K562 (cell line): ENCODE measurements at regions not wholly inside any gene's neighbourhood (a gene's known extent, or its start where the extent isn't known, plus 50 kb on each side); places are given as distances from the start of the nearest gene placed in this dataset.

Experiments used
- ATAC-seq: fragments of 200-7000 bp; cut with Tn5 transposase; 3 replicates; pipeline ENCODE4 v1.9.1; 2020; ENCODE audit warnings: moderate library complexity
- BruUV-seq: library from RNA; stranded (reverse); fragments of 400-500 nt; replicated peaks from 2 replicates; lab custom pipeline; 2021; lab: Mats Ljungman, UMichigan
- CTCF ChIA-PET: fragments of 300-600 bp; formaldehyde crosslinking; extraction: SDS; loops from one replicate; lab custom pipeline; 2021; ENCODE audit warnings: low intra/inter-chr PET ratio; lab: Yijun Ruan, JAX
- POLR2A ChIA-PET: fragments of 300-600, 350-650 bp; sonication (Branson Sonifier 250); formaldehyde crosslinking; extraction: SDS; loops from one replicate; lab custom pipeline; 2021; ENCODE audit warnings: antibody characterized with exemption, inconsistent platforms; lab: Yijun Ruan, JAX
- DNase-seq, 4 experiments: peaks; one replicate each; pipeline versions ENCODE4 v3.0.0 to v3.0.0-alpha.2; 2011 to 2018; ENCODE audit warnings: low spot score in 3 of 4, mixed read lengths in 3 of 4; ENCODE audit errors: extremely low read depth in 1 of 4
- FAIRE-seq: peaks from 2 replicates; lab custom pipeline; 2011; peaks lifted over from hg19 to GRCh38; lab: Jason Lieb, UNC
- H2AFZ ChIP-seq: 2 replicates; pipeline ENCODE4 v1.6.0; 2011; ENCODE audit warnings: low read depth, low read length, control low read depth, inconsistent platforms
- H3K27ac ChIP-seq: fragments of 200-600 bp; 3 replicates; pipeline ENCODE4 v1.8.0; 2011; ENCODE audit warnings: low read depth, mild to moderate bottlenecking, control low read depth, inconsistent platforms, low read length, moderate library complexity, mixed read lengths; ENCODE audit errors: extremely low read depth
- H3K27me3 ChIP-seq, 2 experiments: fragments of 300-600 bp in 1 of 2; 2 replicates in 1 of 2; 3 replicates in 1 of 2; pipeline versions ENCODE4 v1.6.0 to v1.8.0; 2011; ENCODE audit warnings: inconsistent platforms in 2 of 2, low read length in 2 of 2, mild to moderate bottlenecking in 1 of 2, mixed read lengths in 1 of 2, moderate library complexity in 1 of 2; ENCODE audit not compliant: control insufficient read depth in 2 of 2, insufficient read depth in 2 of 2
- H3K36me3 ChIP-seq: fragments of 300-600 bp; 3 replicates; pipeline ENCODE4 v1.8.0; 2011; ENCODE audit warnings: mild to moderate bottlenecking, low read length, inconsistent platforms; ENCODE audit not compliant: control insufficient read depth, insufficient read depth
- H3K4me1 ChIP-seq, 2 experiments: fragments of 200-600 bp in 1 of 2; replicated peaks in 1 of 2; 2 replicates in 1 of 2; 3 replicates in 1 of 2; pipeline versions ENCODE4 v1.5.1 to v1.8.0; 2011; ENCODE audit warnings: inconsistent platforms in 2 of 2, low read length in 2 of 2, mild to moderate bottlenecking in 1 of 2, mixed read lengths in 1 of 2, moderate library complexity in 1 of 2; ENCODE audit not compliant: control insufficient read depth in 2 of 2, insufficient read depth in 2 of 2
- H3K4me2 ChIP-seq: 2 replicates; pipeline ENCODE4 v1.6.1; 2011; ENCODE audit warnings: low read length, control low read depth, inconsistent platforms, mixed read lengths; ENCODE audit not compliant: insufficient read depth
- H3K4me3 ChIP-seq: fragments of 200-600 bp; sonication (generic), shearing (Covaris generic); 2 replicates; pipeline ENCODE4 v1.5.1; 2016; ENCODE audit warnings: control low read depth, inconsistent platforms
- H3K79me2 ChIP-seq: fragments of 200-600 bp; 3 replicates; pipeline ENCODE4 v1.8.0; 2011; ENCODE audit warnings: low read length, inconsistent platforms; ENCODE audit not compliant: control insufficient read depth, insufficient read depth
- H3K9ac ChIP-seq, 2 experiments: 2 replicates each; pipeline versions ENCODE4 v1.6.0 to v1.6.1; 2011; ENCODE audit warnings: low read depth in 2 of 2, low read length in 2 of 2, control low read depth in 1 of 2, inconsistent platforms in 1 of 2, mild to moderate bottlenecking in 1 of 2, mixed read lengths in 1 of 2; ENCODE audit not compliant: insufficient read depth in 1 of 2
- H3K9me1 ChIP-seq: one replicate; pipeline ENCODE4 v1.6.0; 2011; ENCODE audit warnings: inconsistent platforms, mild to moderate bottlenecking, low read length, moderate library complexity; ENCODE audit not compliant: control insufficient read depth, insufficient read depth
- H3K9me3 ChIP-seq: replicated peaks from 2 replicates; pipeline ENCODE4 v1.5.1; 2011; ENCODE audit warnings: low read depth, low read length, inconsistent platforms; ENCODE audit not compliant: control insufficient read depth, insufficient read depth
- H4K20me1 ChIP-seq: replicated peaks from 2 replicates; pipeline ENCODE4 v1.6.1; 2011; ENCODE audit warnings: low read length, inconsistent platforms, mixed read lengths; ENCODE audit not compliant: control insufficient read depth, insufficient read depth
- E4F1 ChIP-seq: fragments of 250-450 bp; sonication (Bioruptor Pico); IDR thresholded peaks from 2 replicates; pipeline ENCODE4 v1.5.0; 2021; ENCODE audit warnings: mild to moderate bottlenecking, borderline replicate concordance
- FIP1L1 ChIP-seq: fragments of 200-400 bp; formaldehyde crosslinking; IDR thresholded peaks from 2 replicates; pipeline ENCODE4 v1.6.1; 2018; ENCODE audit warnings: mild to moderate bottlenecking, low read depth, low read length; ENCODE audit not compliant: poor library complexity, severe bottlenecking
- ZFP30 ChIP-seq: fragments of 250-450 bp; sonication (Bioruptor Pico); IDR thresholded peaks from 2 replicates; pipeline ENCODE4 v1.8.0; 2022; ENCODE audit warnings: moderate library complexity, mild to moderate bottlenecking, inconsistent platforms, borderline replicate concordance
- ZNF174 ChIP-seq: fragments of 250-450 bp; sonication (Bioruptor Pico); IDR thresholded peaks from 2 replicates; pipeline ENCODE4 v1.4.0; 2020; ENCODE audit warnings: mild to moderate bottlenecking
- ZNF561 ChIP-seq: fragments of 450-650 bp; formaldehyde crosslinking; conservative IDR thresholded peaks from 2 replicates; pipeline ENCODE4 v1.4.0; 2020; ENCODE audit warnings: mild to moderate bottlenecking, moderate library complexity
- WGBS: fragments of 100-300 bp; shearing (Covaris generic); methylation state at CpG from one replicate; pipeline ENCODE4 v1.1.6; 2016; ENCODE audit warnings: low coverage, mixed read lengths; ENCODE audit not compliant: insufficient coverage; ENCODE audit errors: missing lambda C conversion rate; 5-methylcytosine and 5-hydroxymethylcytosine counted together
- in situ Hi-C: fragments of 300-500 bp; cut with MboI; formaldehyde crosslinking; loops from 4 replicates; pipeline ENCODE4 v1.15.0; 2018; ENCODE audit warnings: inconsistent platforms, mixed read lengths
- intact Hi-C: fragments of 100-400 bp; cut with micrococcal nuclease; formaldehyde crosslinking; loops from 2 replicates; pipeline ENCODE4 v1.14.2; 2022
- TF ChIP-seq, protein P1 (sequence below): sonication (generic); formaldehyde crosslinking; IDR thresholded peaks from 2 replicates; pipeline ENCODE4 v1.8.0; 2023; ENCODE audit warnings: mild to moderate bottlenecking, missing genetic modification reagents
- TF ChIP-seq, protein P2 (sequence below): fragments of 250-450 bp; sonication (Bioruptor Pico); IDR thresholded peaks from 2 replicates; pipeline ENCODE4 v1.4.0; 2020; ENCODE audit warnings: mild to moderate bottlenecking

- H3K27ac ChIP-seq, result no peak overlapping the region
- H3K9me1 ChIP-seq, result no peaks in the 10 kb centered on the region
- no peak overlapping the region for H3K4me3 ChIP-seq
- in situ Hi-C loops (no loop called here), intact Hi-C loops (no loop called here)
- WGBS, result 1% methylated on average over 5 of the region's 5 CpGs
- no peak overlapping the region for H3K4me2 ChIP-seq
- H3K9me3 ChIP-seq, result peaks cover 29% of the 10 kb centered on the region
- no peak overlapping the region for H3K9ac ChIP-seq
- TF ChIP-seq, protein P1, sequence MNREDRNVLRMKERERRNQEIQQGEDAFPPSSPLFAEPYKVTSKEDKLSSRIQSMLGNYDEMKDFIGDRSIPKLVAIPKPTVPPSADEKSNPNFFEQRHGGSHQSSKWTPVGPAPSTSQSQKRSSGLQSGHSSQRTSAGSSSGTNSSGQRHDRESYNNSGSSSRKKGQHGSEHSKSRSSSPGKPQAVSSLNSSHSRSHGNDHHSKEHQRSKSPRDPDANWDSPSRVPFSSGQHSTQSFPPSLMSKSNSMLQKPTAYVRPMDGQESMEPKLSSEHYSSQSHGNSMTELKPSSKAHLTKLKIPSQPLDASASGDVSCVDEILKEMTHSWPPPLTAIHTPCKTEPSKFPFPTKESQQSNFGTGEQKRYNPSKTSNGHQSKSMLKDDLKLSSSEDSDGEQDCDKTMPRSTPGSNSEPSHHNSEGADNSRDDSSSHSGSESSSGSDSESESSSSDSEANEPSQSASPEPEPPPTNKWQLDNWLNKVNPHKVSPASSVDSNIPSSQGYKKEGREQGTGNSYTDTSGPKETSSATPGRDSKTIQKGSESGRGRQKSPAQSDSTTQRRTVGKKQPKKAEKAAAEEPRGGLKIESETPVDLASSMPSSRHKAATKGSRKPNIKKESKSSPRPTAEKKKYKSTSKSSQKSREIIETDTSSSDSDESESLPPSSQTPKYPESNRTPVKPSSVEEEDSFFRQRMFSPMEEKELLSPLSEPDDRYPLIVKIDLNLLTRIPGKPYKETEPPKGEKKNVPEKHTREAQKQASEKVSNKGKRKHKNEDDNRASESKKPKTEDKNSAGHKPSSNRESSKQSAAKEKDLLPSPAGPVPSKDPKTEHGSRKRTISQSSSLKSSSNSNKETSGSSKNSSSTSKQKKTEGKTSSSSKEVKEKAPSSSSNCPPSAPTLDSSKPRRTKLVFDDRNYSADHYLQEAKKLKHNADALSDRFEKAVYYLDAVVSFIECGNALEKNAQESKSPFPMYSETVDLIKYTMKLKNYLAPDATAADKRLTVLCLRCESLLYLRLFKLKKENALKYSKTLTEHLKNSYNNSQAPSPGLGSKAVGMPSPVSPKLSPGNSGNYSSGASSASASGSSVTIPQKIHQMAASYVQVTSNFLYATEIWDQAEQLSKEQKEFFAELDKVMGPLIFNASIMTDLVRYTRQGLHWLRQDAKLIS (CRISPR knock-in tag), result no peak
- BruUV-seq, result no TSS peak
- peaks cover 6 to 11% of the 10 kb centered on the region in 2 experiments; a peak in 2 of 5 replicates for H3K27me3 ChIP-seq
- ATAC-seq (no peak), DNase-seq (no peak), FAIRE-seq (no peak)
- H4K20me1 ChIP-seq, result no peaks in the 10 kb centered on the region
- H3K36me3 ChIP-seq, result no peaks in the 10 kb centered on the region
- ChIA-PET POLR2A (interaction anchor here (0.6 to 0.7 kb wide), 3 partner anchors 36 to 931 kb away, joined by 3 to 5 read pairs (median 3); no protein-coding TSS in a partner anchor), CTCF (no interaction called here)
- H3K4me1 ChIP-seq, result peaks cover 0 to 2% of the 10 kb centered on the region in 2 experiments; a peak in 1 of 5 replicates
- no peaks in the 10 kb centered on the region for H3K79me2 ChIP-seq
- no peak overlapping the region for H2AFZ ChIP-seq
Observed at GRCh38 chr2:171627412-171627811, 59.9 kb upstream of the DYNC1I2 start.

GRCh38 chr2:171629113-171629512 lies 58.2 kb upstream of the DYNC1I2 start:
- CTCF ChIA-PET, result no interaction called here
- Histone ChIP-seq H3K9me3 (peaks cover 29% of the 10 kb centered on the region), H3K36me3 (no peaks in the 10 kb centered on the region), H3K27ac (no peak overlapping the region), H2AFZ (no peak overlapping the region), H4K20me1 (no peaks in the 10 kb centered on the region), H3K9ac (no peak overlapping the region), H3K27me3 (no peaks in the 10 kb centered on the region), H3K4me2 (no peak overlapping the region), H3K4me1 (peaks cover 0 to 2% of the 10 kb centered on the region in 2 experiments; a peak in 1 of 5 replicates), H3K4me3 (no peak overlapping the region), H3K79me2 (no peaks in the 10 kb centered on the region), H3K9me1 (no peaks in the 10 kb centered on the region)
- DNase-seq (no peak), ATAC-seq (no peak), FAIRE-seq (no peak)
- POLR2A ChIA-PET, result no interaction called here
- in situ Hi-C loops (no loop called here), intact Hi-C loops (no loop called here)
- 6% methylated on average over 1 of the region's 1 CpG for WGBS
- BruUV-seq, result no TSS peak
- TF ChIP-seq E4F1 (no peak), ZNF561 (CRISPR knock-in tag) (no peak), ZFP30 (CRISPR knock-in tag) (no peak), FIP1L1 (no peak), ZNF174 (CRISPR knock-in tag) (no peak)
- TF ChIP-seq, protein P2, sequence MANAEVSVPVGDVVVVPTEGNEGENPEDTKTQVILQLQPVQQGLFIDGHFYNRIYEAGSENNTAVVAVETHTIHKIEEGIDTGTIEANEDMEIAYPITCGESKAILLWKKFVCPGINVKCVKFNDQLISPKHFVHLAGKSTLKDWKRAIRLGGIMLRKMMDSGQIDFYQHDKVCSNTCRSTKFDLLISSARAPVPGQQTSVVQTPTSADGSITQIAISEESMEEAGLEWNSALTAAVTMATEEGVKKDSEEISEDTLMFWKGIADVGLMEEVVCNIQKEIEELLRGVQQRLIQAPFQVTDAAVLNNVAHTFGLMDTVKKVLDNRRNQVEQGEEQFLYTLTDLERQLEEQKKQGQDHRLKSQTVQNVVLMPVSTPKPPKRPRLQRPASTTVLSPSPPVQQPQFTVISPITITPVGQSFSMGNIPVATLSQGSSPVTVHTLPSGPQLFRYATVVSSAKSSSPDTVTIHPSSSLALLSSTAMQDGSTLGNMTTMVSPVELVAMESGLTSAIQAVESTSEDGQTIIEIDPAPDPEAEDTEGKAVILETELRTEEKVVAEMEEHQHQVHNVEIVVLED, result no peak
